ENCODE measurements at regions not wholly inside any gene's neighbourhood (a gene's known extent, or its start where the extent isn't known, plus 50 kb on each side); places are given as distances from the start of the nearest gene placed in this dataset.

- no peak overlapping the region for H3K4me3 ChIP-seq (replicated peaks; ENCODE audit: low read depth, low read length)
- no peak for DNase-seq (ENCODE audit: low read depth)
- TF ChIP-seq CTCF (IDR thresholded peaks at IDR 0.05; ENCODE audit: low read length, missing control alignments), result no peak
Measured at GRCh38 chr6:119603501-119603900, 253.9 kb upstream of the MAN1A1 start.

- peak; percentile 43 for DNase-seq (ENCODE audit: low read depth)
- TF ChIP-seq CTCF (IDR thresholded peaks at IDR 0.05; ENCODE audit: low read length, missing control alignments), result no peak
- H3K4me3 ChIP-seq (replicated peaks; ENCODE audit: low read depth, low read length), result no peak overlapping the region
Measured at GRCh38 chr6:119602215-119603178, 252.9 kb upstream of the MAN1A1 start.

- TF ChIP-seq CTCF (IDR thresholded peaks at IDR 0.05; ENCODE audit: low read length, missing control alignments), result no peak
Measured at GRCh38 chr6:119598883-119599282, 249.3 kb upstream of the MAN1A1 start.

GRCh38 chr6:119594907-119595306 lies 245.3 kb upstream of the MAN1A1 start:
- DNase-seq (ENCODE audit: low read depth), result no peak
- TF ChIP-seq CTCF (IDR thresholded peaks at IDR 0.05; ENCODE audit: low read length, missing control alignments), result no peak
- no peak overlapping the region for H3K4me3 ChIP-seq (replicated peaks; ENCODE audit: low read depth, low read length)

More at GRCh38 chr6:119598883-119599282, 249.3 kb upstream of the MAN1A1 start:
- no peak for DNase-seq (ENCODE audit: low read depth)
- H3K4me3 ChIP-seq (replicated peaks; ENCODE audit: low read depth, low read length), result no peak overlapping the region

- DNase-seq (ENCODE audit: low read depth), result no peak
- TF ChIP-seq CTCF (IDR thresholded peaks at IDR 0.05; ENCODE audit: low read length, missing control alignments), result no peak
- no peak overlapping the region for H3K4me3 ChIP-seq (replicated peaks; ENCODE audit: low read depth, low read length)
Measured at GRCh38 chr6:119591235-119591634, 241.7 kb upstream of the MAN1A1 start.

- H3K4me3 ChIP-seq (replicated peaks; ENCODE audit: low read depth, low read length), result no peak overlapping the region
- no peak for DNase-seq (ENCODE audit: low read depth)
- TF ChIP-seq CTCF (IDR thresholded peaks at IDR 0.05; ENCODE audit: low read length, missing control alignments), result no peak
Measured at GRCh38 chr6:119590066-119590465, 240.5 kb upstream of the MAN1A1 start.

Data from fibroblast of pulmonary artery (primary cell).